CD14-positive monocyte (primary cell): ENCODE measurements at regions not wholly inside any gene's neighbourhood (a gene's known extent, or its start where the extent isn't known, plus 50 kb on each side); places are given as distances from the start of the nearest gene placed in this dataset.

Source experiments
- DNase-seq, 3 donors: peaks; one replicate each; pipeline ENCODE4 v3.0.0-alpha.2; 2011 to 2022
- H2AFZ ChIP-seq: 2 replicates; pipeline ENCODE4 v1.6.0; 2012; ENCODE audit warnings: mild to moderate bottlenecking, low read depth, low read length, inconsistent platforms; ENCODE audit not compliant: insufficient read depth, poor library complexity, severe bottlenecking
- H3K27ac ChIP-seq, 2 donors: 1 replicate in 1 of 2; 2 replicates in 1 of 2; pipeline ENCODE4 v1.5.1; 2012 to 2013; ENCODE audit warnings: low read length in 2 of 2, control low read depth in 1 of 2, inconsistent platforms in 1 of 2, low read depth in 1 of 2, mild to moderate bottlenecking in 1 of 2
- H3K27me3 ChIP-seq, 2 donors: one replicate each; pipeline versions ENCODE4 v1.6.0 to v1.6.1; 2011 to 2013; ENCODE audit warnings: low read length in 2 of 2; ENCODE audit not compliant: control insufficient read depth in 2 of 2, insufficient read depth in 2 of 2
- H3K36me3 ChIP-seq, 2 donors: replicated peaks in 1 of 2; 1 replicate in 1 of 2; 2 replicates in 1 of 2; pipeline versions ENCODE4 v1.5.1 to v1.6.1; 2012 to 2013; ENCODE audit warnings: low read length in 2 of 2, control low read depth in 1 of 2, inconsistent platforms in 1 of 2, mild to moderate bottlenecking in 1 of 2; ENCODE audit not compliant: insufficient read depth in 2 of 2, control insufficient read depth in 1 of 2
- H3K4me1 ChIP-seq, 2 donors: 1 replicate in 1 of 2; 2 replicates in 1 of 2; pipeline versions ENCODE4 v1.5.1 to v1.6.1; 2012 to 2013; ENCODE audit warnings: low read length in 2 of 2, control low read depth in 1 of 2, inconsistent platforms in 1 of 2, mild to moderate bottlenecking in 1 of 2, moderate library complexity in 1 of 2; ENCODE audit not compliant: insufficient read depth in 2 of 2, control insufficient read depth in 1 of 2
- H3K4me2 ChIP-seq: replicated peaks from 2 replicates; pipeline ENCODE3; 2012; ENCODE audit warnings: low read length, moderate library complexity, mild to moderate bottlenecking; ENCODE audit not compliant: poor library complexity, severe bottlenecking; ENCODE audit errors: extremely low read depth
- H3K4me3 ChIP-seq, 3 experiments: fragments of 200-600 bp in 1 of 3; sonication (generic) in 1 of 3; replicated peaks in 1 of 3; 1 replicate in 2 of 3; 2 replicates in 1 of 3; pipeline ENCODE4 v1.5.1; 2011 to 2013; ENCODE audit warnings: low read length in 3 of 3, mild to moderate bottlenecking in 3 of 3, control low read depth in 2 of 3, low read depth in 2 of 3, inconsistent platforms in 1 of 3, moderate library complexity in 1 of 3
- H3K79me2 ChIP-seq: 2 replicates; pipeline ENCODE4 v1.6.0; 2012; ENCODE audit warnings: mild to moderate bottlenecking, control low read depth, inconsistent platforms, low read length, moderate library complexity; ENCODE audit not compliant: insufficient read depth
- H3K9ac ChIP-seq: 2 replicates; pipeline ENCODE4 v1.6.0; 2017; ENCODE audit warnings: low read length, mild to moderate bottlenecking; ENCODE audit not compliant: insufficient read depth, poor library complexity, severe bottlenecking
- H3K9me3 ChIP-seq, 2 donors: replicated peaks in 1 of 2; 1 replicate in 1 of 2; 2 replicates in 1 of 2; pipeline versions ENCODE4 v1.5.1 to v1.6.1; 2012 to 2013; ENCODE audit warnings: low read length in 2 of 2, control low read depth in 1 of 2; ENCODE audit not compliant: control insufficient read depth in 1 of 2, insufficient read depth in 1 of 2
- H4K20me1 ChIP-seq: 2 replicates; pipeline ENCODE4 v1.6.0; 2012; ENCODE audit warnings: mild to moderate bottlenecking, low read length, control low read depth, moderate library complexity; ENCODE audit not compliant: insufficient read depth
- H3K27ac Mint-ChIP-seq, 7 donors: one replicate each; pipeline ENCODE4 v1.8.0; 2020; ENCODE audit warnings: mild to moderate bottlenecking in 7 of 7, mixed read lengths in 7 of 7, moderate library complexity in 6 of 7, inconsistent platforms in 2 of 7
- H3K27me3 Mint-ChIP-seq, 3 donors: one replicate each; pipeline ENCODE4 v1.8.0; 2021 to 2022; ENCODE audit warnings: low read depth in 3 of 3, mild to moderate bottlenecking in 3 of 3, mixed read lengths in 3 of 3, moderate library complexity in 3 of 3, inconsistent platforms in 1 of 3
- H3K36me3 Mint-ChIP-seq, 2 donors: one replicate each; pipeline ENCODE4 v1.8.0; 2020; ENCODE audit warnings: mixed read lengths in 2 of 2, inconsistent platforms in 1 of 2, mild to moderate bottlenecking in 1 of 2
- H3K4me1 Mint-ChIP-seq: one replicate; pipeline ENCODE4 v1.8.0; 2020; ENCODE audit warnings: mild to moderate bottlenecking, mixed read lengths
- H3K4me3 Mint-ChIP-seq, 2 donors: one replicate each; pipeline ENCODE4 v1.8.0; 2020; ENCODE audit warnings: mild to moderate bottlenecking in 2 of 2, mixed read lengths in 2 of 2, moderate library complexity in 1 of 2
- H3K9me3 Mint-ChIP-seq, 7 donors: one replicate each; pipeline ENCODE4 v1.8.0; 2020 to 2022; ENCODE audit warnings: mixed read lengths in 7 of 7, mild to moderate bottlenecking in 6 of 7, moderate library complexity in 6 of 7, inconsistent platforms in 2 of 7
- CTCF ChIP-seq: fragments of 200-600 bp; IDR thresholded peaks from one replicate; pipeline ENCODE4 v1.8.0; 2022; ENCODE audit warnings: antibody characterized with exemption, mild to moderate bottlenecking
- WGBS: methylation state at CpG from one replicate; pipeline ENCODE4 v1.1.5; 2013; ENCODE audit warnings: missing lambda C conversion rate; ENCODE audit not compliant: insufficient coverage; 5-methylcytosine and 5-hydroxymethylcytosine counted together
- intact Hi-C, 2 donors: fragments of 100-400 bp; cut with micrococcal nuclease; formaldehyde crosslinking; loops; one replicate each; pipeline versions ENCODE4 v1.15.0 to v1.15.1; 2023

- Histone ChIP-seq H3K79me2 (no peaks in the 10 kb centered on the region), H3K9ac (no peak overlapping the region), H3K27ac (no peak overlapping the region), H3K4me3 (no peak overlapping the region), H4K20me1 (no peaks in the 10 kb centered on the region), H3K4me1 (no peaks in the 10 kb centered on the region), H3K27me3 (no peaks in the 10 kb centered on the region), H2AFZ (no peak overlapping the region), H3K9me3 (peaks cover 0 to 6% of the 10 kb centered on the region in 2 donors), H3K36me3 (no peaks in the 10 kb centered on the region), H3K4me2 (no peak overlapping the region)
- Mint-ChIP-seq H3K36me3 (no peaks in the 10 kb centered on the region), H3K27me3 (no peaks in the 10 kb centered on the region), H3K4me1 (no peaks in the 10 kb centered on the region), H3K4me3 (no peak overlapping the region), H3K9me3 (peaks cover 0 to 8% (median 6%) of the 10 kb centered on the region in 7 donors), H3K27ac (no peak overlapping the region)
- intact Hi-C loops: no loop called here
- DNase-seq: no peak
- WGBS: 69% methylated on average over 3 of the region's 3 CpGs
- TF ChIP-seq CTCF: no peak
Measured at GRCh38 chr5:21159510-21160059, 1171.6 kb upstream of the CDH18 start.

GRCh38 chr5:21154526-21154925 is 1166.5 kb upstream of the CDH18 start:
- DNase-seq: no peak
- WGBS: 78% methylated on average over 1 of the region's 2 CpGs
- Histone ChIP-seq H2AFZ (no peak overlapping the region), H3K4me2 (no peak overlapping the region), H3K4me3 (no peak overlapping the region), H3K9me3 (peaks cover 0 to 8% of the 10 kb centered on the region in 2 donors), H3K36me3 (no peaks in the 10 kb centered on the region), H3K79me2 (no peaks in the 10 kb centered on the region), H3K4me1 (no peaks in the 10 kb centered on the region), H4K20me1 (no peaks in the 10 kb centered on the region), H3K27ac (no peak overlapping the region), H3K27me3 (no peaks in the 10 kb centered on the region), H3K9ac (no peak overlapping the region)
- no peak overlapping the region for H3K4me3 Mint-ChIP-seq
- intact Hi-C loops: no loop called here
- no peaks in the 10 kb centered on the region for H3K4me1 Mint-ChIP-seq
- no peaks in the 10 kb centered on the region for H3K27me3 Mint-ChIP-seq
- peaks cover 0 to 8% (median 1%) of the 10 kb centered on the region in 7 donors for H3K9me3 Mint-ChIP-seq
- H3K36me3 Mint-ChIP-seq: no peaks in the 10 kb centered on the region
- H3K27ac Mint-ChIP-seq: no peak overlapping the region
- no peak for TF ChIP-seq CTCF
